ENCODE measurements at regions not wholly inside any gene's neighbourhood (a gene's known extent, or its start where the extent isn't known, plus 50 kb on each side); places are given as distances from the start of the nearest gene placed in this dataset.
A peak's percentile ranks its signal among the peaks of the same experiment; 100 is the strongest.

GRCh38 chr6:144797881-144798589 is 512.9 kb downstream of the UTRN start:
- Histone ChIP-seq H3K27me3 (replicated peaks; ENCODE audit: insufficient read depth, low read depth, low read length, poor library complexity) (no peaks in the 10 kb centered on the region), H3K4me3 (ENCODE audit: low read depth, low read length, poor library complexity, severe bottlenecking) (no peak overlapping the region), H3K36me3 (ENCODE audit: insufficient read depth, low read length, poor library complexity, severe bottlenecking) (no peaks in the 10 kb centered on the region), H3K4me1 (ENCODE audit: insufficient read depth, low read length, poor library complexity, severe bottlenecking) (no peaks in the 10 kb centered on the region), H3K27ac (ENCODE audit: low read depth, low read length, poor library complexity, severe bottlenecking) (no peak overlapping the region), H3K9me3 (ENCODE audit: low read depth, low read length, poor library complexity, severe bottlenecking) (no peaks in the 10 kb centered on the region)
- no TSS peak for BruUV-seq (replicated peaks)
- ChIA-PET CTCF (no interaction called here), POLR2A (ENCODE audit: low non-redundant PET) (no interaction called here)
- intact Hi-C loops (cut with micrococcal nuclease; ENCODE audit: unreplicated experiment), result no loop called here
- peak; percentile 34 for DNase-seq (ENCODE audit: low spot score)
- TF ChIP-seq EZH2 (IDR thresholded peaks at IDR 0.05; ENCODE audit: borderline replicate concordance, low read depth, low read length, poor library complexity, severe bottlenecking) (no peak), CTCF (conservative IDR thresholded peaks at IDR 0.05; ENCODE audit: low read depth, low read length) (no peak)

GRCh38 chr6:144804246-144804790 is 519.2 kb downstream of the UTRN start:
- no peaks in the 10 kb centered on the region for H3K4me1 ChIP-seq (ENCODE audit: insufficient read depth, low read length, poor library complexity, severe bottlenecking)
- ChIA-PET CTCF (no interaction called here), POLR2A (ENCODE audit: low non-redundant PET) (no interaction called here)
- H3K4me3 ChIP-seq (ENCODE audit: low read depth, low read length, poor library complexity, severe bottlenecking), result no peak overlapping the region
- BruUV-seq (replicated peaks), result no TSS peak
- no peaks in the 10 kb centered on the region for H3K36me3 ChIP-seq (ENCODE audit: insufficient read depth, low read length, poor library complexity, severe bottlenecking)
- intact Hi-C loops (cut with micrococcal nuclease; ENCODE audit: unreplicated experiment), result no loop called here
- H3K27me3 ChIP-seq (replicated peaks; ENCODE audit: insufficient read depth, low read depth, low read length, poor library complexity), result no peaks in the 10 kb centered on the region
- no peak overlapping the region for H3K27ac ChIP-seq (ENCODE audit: low read depth, low read length, poor library complexity, severe bottlenecking)
- TF ChIP-seq EZH2 (IDR thresholded peaks at IDR 0.05; ENCODE audit: borderline replicate concordance, low read depth, low read length, poor library complexity, severe bottlenecking), result no peak
- TF ChIP-seq CTCF (conservative IDR thresholded peaks at IDR 0.05; ENCODE audit: low read depth, low read length), result no peak
- no peak for DNase-seq (ENCODE audit: low spot score)
- no peaks in the 10 kb centered on the region for H3K9me3 ChIP-seq (ENCODE audit: low read depth, low read length, poor library complexity, severe bottlenecking)

- Histone ChIP-seq H3K27ac (ENCODE audit: low read depth, low read length, poor library complexity, severe bottlenecking) (no peak overlapping the region), H3K36me3 (ENCODE audit: insufficient read depth, low read length, poor library complexity, severe bottlenecking) (no peaks in the 10 kb centered on the region), H3K27me3 (replicated peaks; ENCODE audit: insufficient read depth, low read depth, low read length, poor library complexity) (no peaks in the 10 kb centered on the region), H3K4me1 (ENCODE audit: insufficient read depth, low read length, poor library complexity, severe bottlenecking) (no peaks in the 10 kb centered on the region), H3K9me3 (ENCODE audit: low read depth, low read length, poor library complexity, severe bottlenecking) (no peaks in the 10 kb centered on the region), H3K4me3 (ENCODE audit: low read depth, low read length, poor library complexity, severe bottlenecking) (no peak overlapping the region)
- CTCF ChIA-PET, result no interaction called here
- intact Hi-C loops (cut with micrococcal nuclease; ENCODE audit: unreplicated experiment), result no loop called here
- POLR2A ChIA-PET (ENCODE audit: low non-redundant PET), result no interaction called here
- no TSS peak for BruUV-seq (replicated peaks)
- no peak for DNase-seq (ENCODE audit: low spot score)
- no peak for TF ChIP-seq CTCF (conservative IDR thresholded peaks at IDR 0.05; ENCODE audit: low read depth, low read length)
- TF ChIP-seq EZH2 (IDR thresholded peaks at IDR 0.05; ENCODE audit: borderline replicate concordance, low read depth, low read length, poor library complexity, severe bottlenecking), result no peak
Measured at GRCh38 chr6:144805049-144805448, 519.9 kb downstream of the UTRN start.
